ENCODE measurements at regions not wholly inside any gene's neighbourhood (a gene's known extent, or its start where the extent isn't known, plus 50 kb on each side); places are given as distances from the start of the nearest gene placed in this dataset.
"Not testable (repeated sequence)": the region's sequence is repeated elsewhere in the genome, so short reads cannot be mapped to it uniquely, and the experiment has no call there.

GRCh38 chr11:25602959-25603358, 729.0 kb upstream of the ANO3 start:
- DNase-seq (ENCODE audit: low read depth in 2 of 3, low spot score in 2 of 3) = no peak

- DNase-seq (ENCODE audit: low read depth in 2 of 3, low spot score in 2 of 3) = no peak
Observed at GRCh38 chr11:25612806-25613205, 719.1 kb upstream of the ANO3 start.

- no peak for DNase-seq (ENCODE audit: low read depth in 2 of 3, low spot score in 2 of 3)
Observed at GRCh38 chr11:25613451-25613850, 718.5 kb upstream of the ANO3 start.

GRCh38 chr11:25613865-25614264, 718.1 kb upstream of the ANO3 start:
- DNase-seq (ENCODE audit: low read depth in 2 of 3, low spot score in 2 of 3) = no peak

GRCh38 chr11:25615069-25615468, 716.9 kb upstream of the ANO3 start:
- DNase-seq (ENCODE audit: low read depth in 2 of 3, low spot score in 2 of 3) = no peak

GRCh38 chr11:25615841-25616240, 716.1 kb upstream of the ANO3 start:
- no peak for DNase-seq (ENCODE audit: low read depth in 2 of 3, low spot score in 2 of 3)

GRCh38 chr11:25625094-25625493, 706.8 kb upstream of the ANO3 start:
- no peak for DNase-seq (ENCODE audit: low read depth in 2 of 3, low spot score in 2 of 3)

GRCh38 chr11:25628030-25628429, 703.9 kb upstream of the ANO3 start:
- DNase-seq (ENCODE audit: low read depth in 2 of 3, low spot score in 2 of 3) = no peak

- DNase-seq (ENCODE audit: low read depth in 2 of 3, low spot score in 2 of 3) = no peak
Observed at GRCh38 chr11:25633230-25633629, 698.7 kb upstream of the ANO3 start.

GRCh38 chr11:25649220-25649619, 682.7 kb upstream of the ANO3 start:
- DNase-seq (ENCODE audit: low read depth in 2 of 3, low spot score in 2 of 3) = not testable (repeated sequence)

- DNase-seq (ENCODE audit: low read depth in 2 of 3, low spot score in 2 of 3) = no peak
Observed at GRCh38 chr11:25650319-25650718, 681.6 kb upstream of the ANO3 start.

GRCh38 chr11:25655636-25656035, 676.3 kb upstream of the ANO3 start:
- no peak for DNase-seq (ENCODE audit: low read depth in 2 of 3, low spot score in 2 of 3)

GRCh38 chr11:25658916-25659315, 673.0 kb upstream of the ANO3 start:
- DNase-seq (ENCODE audit: low read depth in 2 of 3, low spot score in 2 of 3) = no peak

GRCh38 chr11:25659706-25660105, 672.2 kb upstream of the ANO3 start:
- DNase-seq (ENCODE audit: low read depth in 2 of 3, low spot score in 2 of 3) = no peak

GRCh38 chr11:25667871-25668270, 664.1 kb upstream of the ANO3 start:
- no peak for DNase-seq (ENCODE audit: low read depth in 2 of 3, low spot score in 2 of 3)

- no peak for DNase-seq (ENCODE audit: low read depth in 2 of 3, low spot score in 2 of 3)
Observed at GRCh38 chr11:25691959-25692358, 640.0 kb upstream of the ANO3 start.

- DNase-seq (ENCODE audit: low read depth in 2 of 3, low spot score in 2 of 3) = no peak
Observed at GRCh38 chr11:25702417-25702816, 629.5 kb upstream of the ANO3 start.

GRCh38 chr11:25710975-25711374, 621.0 kb upstream of the ANO3 start:
- DNase-seq (ENCODE audit: low read depth in 2 of 3, low spot score in 2 of 3) = no peak

- no peak for DNase-seq (ENCODE audit: low read depth in 2 of 3, low spot score in 2 of 3)
Observed at GRCh38 chr11:25727944-25728343, 604.0 kb upstream of the ANO3 start.

GRCh38 chr11:25730230-25730629, 601.7 kb upstream of the ANO3 start:
- no peak for DNase-seq (ENCODE audit: low read depth in 2 of 3, low spot score in 2 of 3)

GRCh38 chr11:25733777-25734176, 598.2 kb upstream of the ANO3 start:
- DNase-seq (ENCODE audit: low read depth in 2 of 3, low spot score in 2 of 3) = no peak

- DNase-seq (ENCODE audit: low read depth in 2 of 3, low spot score in 2 of 3) = no peak
Observed at GRCh38 chr11:25734591-25735211, 597.2 kb upstream of the ANO3 start.

GRCh38 chr11:25737071-25737675, 594.8 kb upstream of the ANO3 start:
- no peak for DNase-seq (ENCODE audit: low read depth in 2 of 3, low spot score in 2 of 3)

Measured in hematopoietic multipotent progenitor cell (in vitro differentiated cells).